Tibial nerve (tissue), 4 donors: ENCODE measurements at regions not wholly inside any gene's neighbourhood (a gene's known extent, or its start where the extent isn't known, plus 50 kb on each side); places are given as distances from the start of the nearest gene placed in this dataset.

Experiments
- CTCF ChIP-seq, 5 experiments: fragments of 200-600 bp in 3 of 5; fragments of 450-650 bp in 2 of 5; sonication (generic) in 3 of 5; IDR thresholded peaks; one replicate each; pipeline ENCODE4 v1.5.1; 2016 to 2019; ENCODE audit warnings: antibody characterized with exemption in 5 of 5, mild to moderate bottlenecking in 3 of 5, moderate library complexity in 2 of 5
- EP300 ChIP-seq, 2 donors: sonication (generic); formaldehyde crosslinking; IDR thresholded peaks; one replicate each; pipeline ENCODE4 v1.6.1; 2017; ENCODE audit warnings: antibody characterized with exemption in 2 of 2, mild to moderate bottlenecking in 1 of 2
- POLR2A ChIP-seq, 2 donors: fragments of 450-650 bp; IDR thresholded peaks; one replicate each; pipeline ENCODE4 v1.6.1; 2017; ENCODE audit warnings: antibody characterized with exemption in 2 of 2, mild to moderate bottlenecking in 2 of 2, moderate library complexity in 2 of 2

- TF ChIP-seq CTCF (IDR thresholded peaks at IDR 0.05) (no peak), POLR2A (IDR thresholded peaks at IDR 0.05) (no peak), EP300 (IDR thresholded peaks at IDR 0.05) (no peak)
Measured at GRCh38 chr21:19402870-19403269, 999.3 kb upstream of the TMPRSS15 start.
